ENCODE measurements at regions not wholly inside any gene's neighbourhood (a gene's known extent, or its start where the extent isn't known, plus 50 kb on each side); places are given as distances from the start of the nearest gene placed in this dataset.
"Not testable (repeated sequence)": the region's sequence is repeated elsewhere in the genome, so short reads cannot be mapped to it uniquely, and the experiment has no call there.

DNA sequence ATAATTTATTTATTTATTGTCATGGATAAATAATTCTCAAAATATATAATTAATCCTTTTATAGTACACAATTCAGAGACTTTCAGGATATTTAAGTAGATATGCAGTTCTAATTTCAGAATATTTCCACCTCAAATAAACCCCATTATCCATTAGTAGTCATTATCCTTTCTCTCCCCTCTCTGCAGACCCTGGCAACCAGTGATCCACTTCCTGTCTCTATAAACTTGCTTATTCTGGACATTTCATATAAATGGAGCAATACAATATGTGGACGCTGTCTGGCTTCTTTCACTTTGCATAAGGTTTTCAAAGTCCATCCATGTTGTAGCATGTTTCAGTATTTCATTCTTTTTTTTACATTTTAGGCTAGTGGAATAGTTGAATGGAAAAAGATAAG lies 230.2 kb downstream of the FZD1 start:
- H3K9me3 ChIP-seq (replicated peaks): peaks cover 4% of the 10 kb centered on the region; the same call in 1 of the 2 replicates
- H3K4me3 ChIP-seq: no peak overlapping the region
- H3K27me3 ChIP-seq: no peaks in the 10 kb centered on the region
- no peaks in the 10 kb centered on the region for H3K36me3 ChIP-seq
- no peak overlapping the region for H3K27ac ChIP-seq
- no peak for DNase-seq
- H3K4me1 ChIP-seq: no peaks in the 10 kb centered on the region

- Histone ChIP-seq H3K9me3 (replicated peaks) (peaks cover 4% of the 10 kb centered on the region; the same call in 1 of the 2 replicates), H3K4me3 (no peak overlapping the region), H3K27me3 (no peaks in the 10 kb centered on the region), H3K4me1 (no peaks in the 10 kb centered on the region), H3K36me3 (no peaks in the 10 kb centered on the region), H3K27ac (no peak overlapping the region)
- DNase-seq: no peak
These were observed 232.1 kb downstream of the FZD1 start for GRCh38 chr7:91496251-91496820.

DNA sequence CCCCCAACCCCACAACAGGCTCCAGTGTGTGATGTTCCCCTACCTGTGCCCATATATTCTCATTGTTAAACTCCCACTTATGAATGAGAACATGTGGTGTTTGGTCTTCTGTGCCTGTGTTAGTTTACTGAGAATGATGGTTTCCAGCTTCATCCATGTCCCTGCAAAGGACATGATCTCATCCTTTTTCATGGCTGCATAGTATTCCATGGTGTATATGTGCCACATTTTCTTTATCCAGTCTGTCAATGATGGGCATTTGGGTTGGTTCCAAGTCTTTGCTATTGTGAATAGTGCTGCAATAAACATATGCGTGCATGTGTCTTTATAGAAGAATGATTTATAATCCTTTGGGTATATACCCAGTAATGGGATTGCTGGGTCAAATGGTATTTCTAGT lies 233.0 kb downstream of the FZD1 start:
- H3K36me3 ChIP-seq; H3K4me3 ChIP-seq; H3K27ac ChIP-seq; DNase-seq; H3K9me3 ChIP-seq (replicated peaks); H3K27me3 ChIP-seq; H3K4me1 ChIP-seq: not testable (repeated sequence)

DNA sequence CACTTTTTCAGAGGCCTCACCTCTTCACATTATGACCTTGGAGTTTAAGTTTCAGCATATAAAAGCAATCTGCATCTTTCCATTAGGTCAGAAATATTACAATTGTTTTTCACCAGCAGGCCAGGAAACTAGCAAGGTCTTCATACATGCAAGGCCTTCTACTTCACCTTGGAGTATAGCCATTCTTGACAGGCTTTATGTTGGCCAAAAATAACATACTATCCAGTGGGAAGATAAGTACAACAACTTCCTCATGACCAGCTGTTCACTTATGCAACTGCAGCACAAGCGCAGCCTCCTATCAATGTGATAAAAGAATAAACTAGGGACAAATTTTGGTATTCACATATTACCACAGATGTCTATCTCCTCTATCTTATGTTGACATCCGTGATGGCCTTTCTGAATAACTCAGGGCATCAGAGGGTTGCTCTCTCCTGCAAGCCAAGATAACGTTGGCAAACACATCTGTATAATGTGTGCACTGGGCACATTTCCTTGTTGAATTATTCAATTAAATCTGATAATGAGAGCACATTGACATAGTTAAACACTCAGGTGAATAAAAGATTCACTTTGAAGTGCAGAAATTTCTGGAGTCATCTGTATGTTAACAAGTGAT lies 239.8 kb downstream of the FZD1 start:
- no peaks in the 10 kb centered on the region for H3K4me1 ChIP-seq
- no peak overlapping the region for H3K4me3 ChIP-seq
- H3K27me3 ChIP-seq: no peaks in the 10 kb centered on the region
- 0 out of 2 replicates have a peak, but pooled peaks cover 3% of the 10 kb centered on the region for H3K9me3 ChIP-seq (replicated peaks)
- no peak overlapping the region for H3K27ac ChIP-seq
- no peaks in the 10 kb centered on the region for H3K36me3 ChIP-seq
- no peak for DNase-seq

DNA sequence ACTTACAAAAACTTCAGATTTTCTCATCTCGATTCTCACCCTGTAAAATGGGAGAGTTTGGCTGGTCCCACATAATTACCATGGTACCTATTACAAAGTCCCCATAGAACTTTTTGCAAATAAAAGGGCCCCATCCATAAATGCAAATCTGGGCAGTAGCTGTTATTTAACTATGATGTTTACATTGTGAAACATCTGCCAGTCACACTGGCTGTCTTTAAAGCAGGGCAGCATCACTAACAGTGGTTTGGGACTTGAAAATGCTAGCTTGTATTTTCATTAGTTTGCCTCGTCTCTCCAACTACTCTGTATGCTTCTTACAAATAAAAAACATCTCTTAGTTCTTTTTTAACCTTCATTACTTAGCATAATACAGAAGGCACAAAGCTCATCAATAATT lies 240.7 kb downstream of the FZD1 start:
- Histone ChIP-seq H3K27ac (no peak overlapping the region), H3K4me1 (no peaks in the 10 kb centered on the region), H3K4me3 (no peak overlapping the region), H3K36me3 (no peaks in the 10 kb centered on the region), H3K27me3 (no peaks in the 10 kb centered on the region), H3K9me3 (replicated peaks) (0 out of 2 replicates have a peak, but pooled peaks cover 3% of the 10 kb centered on the region)
- DNase-seq: no peak

DNA sequence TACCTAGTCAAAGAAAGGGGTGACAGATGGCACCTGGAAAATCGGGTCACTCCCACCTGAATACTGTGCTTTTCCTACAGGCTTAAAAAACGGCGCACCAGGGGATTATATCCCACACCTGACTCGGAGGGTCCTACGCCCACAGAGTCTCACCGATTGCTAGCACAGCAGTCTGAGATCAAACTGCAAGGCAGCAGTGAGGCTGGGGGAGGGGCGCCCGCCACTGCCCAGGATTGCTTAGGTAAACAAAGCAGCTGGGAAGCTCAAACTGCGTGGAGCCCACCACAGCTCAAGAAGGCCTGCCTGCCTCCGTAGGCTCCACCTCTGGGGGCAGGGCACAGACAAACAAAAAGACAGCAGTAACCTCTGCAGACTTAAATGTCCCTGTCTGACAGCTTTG lies 242.7 kb downstream of the FZD1 start:
- H3K27me3 ChIP-seq; H3K4me1 ChIP-seq; H3K27ac ChIP-seq; H3K4me3 ChIP-seq; H3K9me3 ChIP-seq (replicated peaks); DNase-seq; H3K36me3 ChIP-seq: not testable (repeated sequence)

DNA sequence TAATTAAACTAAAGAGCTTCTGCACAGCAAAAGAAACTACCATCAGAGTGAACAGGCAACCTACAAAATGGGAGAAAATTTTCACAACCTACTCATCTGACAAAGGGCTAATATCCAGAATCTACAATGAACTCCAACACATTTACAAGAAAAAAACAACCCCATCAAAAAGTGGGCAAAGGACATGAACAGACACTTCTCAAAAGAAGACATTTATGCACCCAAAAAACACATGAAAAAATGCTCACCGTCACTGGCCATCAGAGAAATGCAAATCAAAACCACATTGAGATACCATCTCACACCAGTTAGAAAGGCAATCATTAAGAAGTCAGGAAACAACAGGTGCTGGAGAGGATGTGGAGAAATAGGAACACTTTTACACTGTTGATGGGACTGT lies 247.6 kb downstream of the FZD1 start:
- H3K27me3 ChIP-seq; H3K4me3 ChIP-seq; H3K9me3 ChIP-seq (replicated peaks); H3K27ac ChIP-seq; DNase-seq; H3K36me3 ChIP-seq; H3K4me1 ChIP-seq: not testable (repeated sequence)

DNA sequence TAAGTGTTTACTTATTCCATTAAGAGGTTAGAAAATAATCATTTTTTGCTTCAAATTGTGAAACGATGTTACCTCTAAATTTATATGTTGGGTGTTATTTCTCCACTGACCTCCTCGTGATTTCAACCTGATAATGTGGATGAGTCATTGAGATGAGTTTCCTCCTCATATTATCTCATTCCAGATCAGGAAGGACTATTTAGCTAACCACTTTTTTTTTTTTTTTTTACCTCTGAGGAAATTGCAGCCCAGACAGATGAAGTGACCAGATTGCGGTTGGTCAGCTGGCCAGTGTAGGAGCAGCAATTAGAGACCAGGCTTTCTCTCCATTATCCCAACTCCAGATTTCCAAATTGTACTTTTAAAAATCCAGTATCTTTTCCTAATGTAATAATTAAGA lies 248.7 kb downstream of the FZD1 start:
- Histone ChIP-seq H3K27me3 (no peaks in the 10 kb centered on the region), H3K9me3 (replicated peaks) (0 out of 2 replicates have a peak, but pooled peaks cover 2% of the 10 kb centered on the region), H3K4me3 (no peak overlapping the region), H3K27ac (no peak overlapping the region), H3K4me1 (peaks cover 9% of the 10 kb centered on the region; the same call in 1 of the 2 replicates), H3K36me3 (no peaks in the 10 kb centered on the region)
- DNase-seq: peak in 1 of 2 experiments; percentile 33

DNA sequence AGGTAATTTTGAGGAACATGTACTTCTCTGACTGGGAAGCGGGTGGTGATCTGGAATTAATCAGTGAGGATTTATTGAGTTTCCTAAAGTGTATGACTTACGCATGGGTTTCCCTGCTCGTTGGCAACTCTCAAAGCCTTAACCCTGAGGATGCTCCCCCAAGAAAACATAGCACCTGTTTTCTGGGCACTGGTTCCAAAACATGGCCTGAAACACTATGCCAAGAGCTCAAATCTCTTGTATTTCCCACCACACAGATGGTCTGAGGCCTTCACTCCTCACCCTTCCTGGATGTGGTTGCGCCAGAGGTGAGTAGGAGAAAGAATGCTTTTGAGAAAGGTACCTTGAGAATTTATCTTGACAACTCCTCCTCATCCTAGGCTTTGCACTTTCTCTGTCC lies 250.4 kb downstream of the FZD1 start:
- Histone ChIP-seq H3K4me3 (no peak overlapping the region), H3K4me1 (peaks cover 9% of the 10 kb centered on the region; the same call in 1 of the 2 replicates), H3K27ac (no peak overlapping the region), H3K9me3 (replicated peaks) (no peaks in the 10 kb centered on the region), H3K36me3 (no peaks in the 10 kb centered on the region), H3K27me3 (no peaks in the 10 kb centered on the region)
- DNase-seq: no peak

DNA sequence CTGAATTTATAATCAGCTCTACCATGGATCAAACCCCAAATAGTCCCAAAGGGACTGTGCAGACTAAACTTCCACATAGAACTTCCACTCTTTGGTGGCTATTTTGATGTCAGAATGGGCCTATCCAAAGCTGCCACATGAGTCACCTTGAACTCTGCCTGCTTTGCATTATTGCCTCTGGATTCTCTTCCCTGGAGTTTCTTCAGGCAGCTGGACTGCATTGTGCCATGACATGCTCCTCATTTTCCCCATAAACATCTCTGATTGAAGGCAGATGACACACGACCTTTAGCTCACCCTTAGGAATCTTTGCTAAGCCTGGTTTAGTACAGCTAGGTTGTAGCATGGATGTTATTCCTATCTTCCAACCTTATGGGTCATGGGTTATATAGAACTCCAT lies 251.7 kb downstream of the FZD1 start:
- DNase-seq: no peak
- Histone ChIP-seq H3K9me3 (replicated peaks) (no peaks in the 10 kb centered on the region), H3K27ac (no peak overlapping the region), H3K4me3 (no peak overlapping the region), H3K4me1 (peaks cover 12% of the 10 kb centered on the region; the same call in 1 of the 2 replicates), H3K36me3 (no peaks in the 10 kb centered on the region), H3K27me3 (no peaks in the 10 kb centered on the region)

DNA sequence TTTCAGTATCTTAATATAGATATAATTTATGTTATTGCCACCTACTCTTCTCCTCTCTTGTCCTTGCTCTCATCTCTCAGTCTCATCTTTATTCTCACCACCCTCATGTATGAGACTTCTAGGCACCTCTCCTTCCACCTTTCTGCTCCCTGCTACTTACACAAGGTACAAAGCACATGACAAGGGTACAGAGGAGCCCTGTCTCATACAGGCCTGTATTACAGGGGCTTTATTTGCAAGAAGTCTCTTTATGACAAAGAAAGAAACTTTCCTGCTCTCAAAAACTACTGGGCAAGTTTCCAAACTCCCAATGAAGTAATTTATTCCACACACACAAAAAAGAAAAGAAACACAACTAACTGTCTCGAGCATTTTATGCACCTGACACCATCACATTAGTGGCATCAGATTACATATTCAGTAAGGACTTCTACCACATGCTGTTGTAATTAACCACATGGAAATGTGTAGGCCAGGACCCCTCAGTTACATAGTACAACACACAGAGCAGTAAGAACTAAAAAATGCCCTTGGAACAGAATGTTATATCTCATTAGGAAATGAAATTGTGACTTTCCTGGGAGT lies 253.1 kb downstream of the FZD1 start:
- Histone ChIP-seq H3K36me3 (no peaks in the 10 kb centered on the region), H3K4me3 (no peak overlapping the region), H3K27ac (no peak overlapping the region), H3K27me3 (no peaks in the 10 kb centered on the region), H3K4me1 (peaks cover 12% of the 10 kb centered on the region; the same call in 1 of the 2 replicates), H3K9me3 (replicated peaks) (no peaks in the 10 kb centered on the region)
- DNase-seq: no peak

DNA sequence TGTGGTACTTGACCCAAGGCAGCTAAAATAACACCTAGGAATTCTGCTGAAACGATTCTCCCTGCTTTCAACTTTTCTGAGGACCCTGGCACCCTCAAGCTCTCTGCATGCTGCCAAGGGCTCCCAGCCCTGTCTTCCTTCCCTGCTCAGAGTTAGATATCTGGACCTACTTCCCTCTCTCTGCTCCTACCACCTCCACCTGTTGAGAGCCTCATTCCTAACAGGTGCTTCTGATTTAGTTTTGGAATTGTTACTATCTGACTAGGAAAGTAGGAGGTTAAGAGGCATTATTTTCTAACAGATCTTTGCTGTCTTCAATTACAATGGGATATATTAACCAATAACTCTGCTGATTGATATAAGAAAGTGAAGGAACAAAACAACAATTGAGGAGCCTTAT lies 253.8 kb downstream of the FZD1 start:
- no peak overlapping the region for H3K4me3 ChIP-seq
- DNase-seq: no peak
- H3K36me3 ChIP-seq: no peaks in the 10 kb centered on the region
- H3K4me1 ChIP-seq: peaks cover 9% of the 10 kb centered on the region; the same call in 1 of the 2 replicates
- H3K27me3 ChIP-seq: no peaks in the 10 kb centered on the region
- no peak overlapping the region for H3K27ac ChIP-seq
- no peaks in the 10 kb centered on the region for H3K9me3 ChIP-seq (replicated peaks)

- no peaks in the 10 kb centered on the region for H3K36me3 ChIP-seq
- peaks cover 3% of the 10 kb centered on the region; the same call in 1 of the 2 replicates for H3K4me1 ChIP-seq
- DNase-seq: peak; percentile 19 to 47
- no peaks in the 10 kb centered on the region for H3K27me3 ChIP-seq
- H3K9me3 ChIP-seq (replicated peaks): no peaks in the 10 kb centered on the region
- no peak overlapping the region for H3K27ac ChIP-seq
- no peak overlapping the region for H3K4me3 ChIP-seq
These were observed 255.3 kb downstream of the FZD1 start for GRCh38 chr7:91519241-91520158.

- no peaks in the 10 kb centered on the region for H3K9me3 ChIP-seq (replicated peaks)
- peak; percentile 33 to 53 for DNase-seq
- H3K4me3 ChIP-seq: no peak overlapping the region
- peaks cover 3% of the 10 kb centered on the region; the same call in 1 of the 2 replicates for H3K4me1 ChIP-seq
- no peaks in the 10 kb centered on the region for H3K27me3 ChIP-seq
- no peaks in the 10 kb centered on the region for H3K36me3 ChIP-seq
- no peak overlapping the region for H3K27ac ChIP-seq
These were observed 256.4 kb downstream of the FZD1 start for GRCh38 chr7:91520645-91521044.

DNA sequence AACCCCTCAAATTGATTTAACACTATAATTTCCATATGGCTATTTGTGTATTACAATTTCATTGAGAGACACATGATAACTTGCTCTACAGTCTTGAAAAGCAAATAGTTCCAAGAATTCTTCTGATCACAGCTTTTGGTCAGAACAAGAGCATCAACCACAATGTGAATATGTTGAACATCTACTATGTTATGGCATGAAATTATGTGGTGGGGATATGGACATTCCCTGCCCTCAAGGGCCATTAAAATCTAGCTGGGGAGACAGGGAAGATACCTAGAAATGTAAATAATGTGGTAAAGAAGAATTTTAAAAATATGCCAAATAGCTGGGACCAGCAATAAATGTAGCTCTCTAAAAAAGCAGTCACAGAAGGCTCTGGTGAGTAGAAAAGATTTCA lies 262.2 kb downstream of the FZD1 start:
- Histone ChIP-seq H3K27me3 (no peaks in the 10 kb centered on the region), H3K27ac (no peak overlapping the region), H3K9me3 (replicated peaks) (no peaks in the 10 kb centered on the region), H3K4me3 (no peak overlapping the region), H3K4me1 (peaks cover 16% of the 10 kb centered on the region; the same call in 1 of the 2 replicates), H3K36me3 (no peaks in the 10 kb centered on the region)
- DNase-seq: no peak
